ENCODE measurements at regions not wholly inside any gene's neighbourhood (a gene's known extent, or its start where the extent isn't known, plus 50 kb on each side); places are given as distances from the start of the nearest gene placed in this dataset.
A peak's percentile ranks its signal among the peaks of the same experiment; 100 is the strongest.

DNA sequence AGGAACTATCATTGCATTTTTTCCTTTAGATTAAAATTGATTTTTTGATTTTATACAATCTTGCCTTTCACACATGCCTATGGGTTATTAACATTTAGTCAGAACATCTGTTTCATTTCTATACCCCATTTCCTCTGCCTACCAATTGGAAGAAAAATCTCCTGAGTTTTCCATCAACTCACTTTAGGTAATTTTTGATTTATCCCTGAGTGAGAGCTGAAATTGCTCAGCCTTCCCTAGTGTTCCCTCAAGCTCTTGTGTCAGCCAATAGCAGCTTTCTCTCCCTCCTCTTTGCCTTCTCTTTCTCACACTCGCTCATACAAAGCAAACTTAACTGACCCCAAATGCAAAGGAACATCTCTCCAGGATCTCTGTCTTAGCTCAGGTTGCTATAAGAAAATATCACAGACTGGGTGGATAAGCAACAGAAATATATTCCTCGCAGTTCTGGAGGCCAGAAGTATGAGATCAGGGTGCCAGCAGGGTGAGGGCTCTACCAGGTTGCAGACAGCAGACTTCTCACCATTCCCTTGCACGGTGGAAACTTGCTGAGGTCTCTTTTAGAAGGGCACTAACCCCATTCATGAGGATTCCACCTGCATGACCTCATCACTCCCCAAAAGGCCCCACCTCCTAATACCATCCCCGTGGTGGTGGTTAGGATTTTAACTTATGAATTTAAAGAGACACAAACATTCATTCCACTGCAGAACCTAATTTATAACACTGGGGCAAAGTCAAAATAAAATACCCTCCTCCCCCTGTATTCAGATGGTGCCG is 224.2 kb upstream of the SFSWAP start:
- no peak for DNase-seq (ENCODE audit: low read depth)

DNA sequence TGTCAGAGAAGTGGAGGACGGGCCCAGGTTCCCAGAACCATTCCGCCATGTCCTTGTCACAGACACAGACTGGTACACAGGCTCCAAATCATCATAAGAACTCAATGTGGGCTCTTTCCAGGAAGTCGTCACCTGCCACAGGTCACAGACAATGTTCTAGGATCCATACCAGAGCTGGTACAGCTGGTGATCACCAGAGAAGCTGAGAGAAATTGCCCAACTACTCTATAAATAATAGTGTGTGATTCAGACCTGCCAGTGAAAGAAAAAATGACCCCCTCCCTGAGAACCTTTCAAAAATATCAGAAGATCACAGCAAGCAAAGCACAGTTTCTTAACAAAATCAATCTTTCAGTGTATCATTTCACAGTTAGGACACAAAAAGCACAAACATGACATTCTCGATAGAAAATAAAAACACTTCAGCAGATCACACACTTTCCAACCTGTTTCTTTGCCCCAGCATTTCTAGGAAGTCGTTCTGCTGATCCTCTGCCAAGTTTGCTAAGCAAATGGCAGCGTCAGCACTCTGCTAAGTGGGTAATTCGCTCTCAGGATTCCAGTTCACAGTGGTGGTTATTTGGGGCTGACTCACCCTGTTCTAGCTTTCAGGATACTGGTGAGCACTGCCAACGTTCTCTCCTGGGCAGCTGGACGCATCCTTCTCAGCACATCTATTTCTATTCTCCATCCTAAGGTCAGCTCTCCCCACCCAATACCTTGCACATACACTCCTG is 223.3 kb upstream of the SFSWAP start:
- no peak for DNase-seq (ENCODE audit: low read depth)

DNA sequence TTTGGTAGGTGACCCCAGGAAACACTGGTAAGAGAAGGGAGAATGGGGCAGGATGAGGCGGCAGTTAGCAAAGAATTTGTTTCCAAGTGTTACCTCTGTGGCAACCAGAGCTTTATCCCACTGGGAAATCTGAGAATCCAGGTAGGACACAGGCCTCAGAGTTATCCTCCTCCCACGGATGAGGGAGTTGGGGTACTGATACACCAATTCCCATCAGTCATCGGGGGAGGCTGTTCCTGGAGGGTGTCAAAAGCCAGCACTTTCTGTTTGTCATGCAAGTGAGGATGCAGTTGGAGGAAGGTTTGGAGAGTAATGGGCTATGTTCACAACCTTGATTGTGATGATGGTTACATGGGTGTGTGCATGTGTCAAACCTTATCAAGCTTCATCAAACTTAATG is 221.2 kb upstream of the SFSWAP start:
- DNase-seq (ENCODE audit: low read depth): no peak

DNA sequence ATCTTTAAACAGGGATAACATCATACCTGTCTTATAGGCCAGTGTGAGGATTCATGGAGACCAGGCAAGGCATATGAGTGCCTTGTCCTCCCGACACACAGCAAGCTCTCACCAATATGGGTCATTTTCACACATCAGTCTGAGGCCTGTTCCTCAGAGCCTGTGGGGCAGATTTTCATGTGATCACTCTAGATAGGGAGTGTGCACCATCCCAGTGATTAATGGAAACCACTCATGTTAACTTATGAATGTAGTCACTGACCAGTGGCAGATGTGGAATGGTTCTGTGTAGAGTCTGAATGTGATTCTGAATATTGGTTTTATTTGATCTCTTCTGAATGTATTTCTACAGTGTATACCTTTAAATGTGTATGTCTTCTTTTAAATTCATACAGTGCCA is 219.7 kb upstream of the SFSWAP start:
- no peak for DNase-seq (ENCODE audit: low read depth)

DNA sequence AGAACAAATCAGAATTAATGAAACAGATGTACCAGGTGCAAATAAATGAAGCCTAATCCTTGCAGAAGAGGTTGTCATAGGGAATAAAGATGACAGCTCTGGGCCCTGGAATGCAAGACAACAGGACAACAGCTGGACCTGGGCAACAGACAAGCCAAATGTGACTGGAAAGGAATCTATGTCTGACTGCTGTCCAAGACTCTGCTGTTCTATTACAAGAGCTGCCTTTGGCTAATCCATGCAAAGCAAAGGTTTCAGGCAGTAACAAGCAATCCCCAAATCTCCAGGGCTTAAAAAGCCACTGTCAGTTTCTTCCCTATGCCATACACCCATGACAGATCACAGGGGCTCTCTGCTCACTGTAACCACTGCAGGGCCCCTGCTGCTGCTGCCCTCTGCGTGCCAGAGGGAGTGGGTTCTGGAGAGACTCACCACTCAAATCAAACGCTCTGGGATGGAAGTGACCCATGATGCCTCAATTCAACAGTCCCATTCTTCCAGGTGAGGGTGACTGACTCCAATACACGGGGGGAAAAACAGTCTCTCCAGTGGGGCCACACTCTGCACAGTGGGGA is 218.9 kb upstream of the SFSWAP start:
- DNase-seq (ENCODE audit: low read depth): no peak

DNA sequence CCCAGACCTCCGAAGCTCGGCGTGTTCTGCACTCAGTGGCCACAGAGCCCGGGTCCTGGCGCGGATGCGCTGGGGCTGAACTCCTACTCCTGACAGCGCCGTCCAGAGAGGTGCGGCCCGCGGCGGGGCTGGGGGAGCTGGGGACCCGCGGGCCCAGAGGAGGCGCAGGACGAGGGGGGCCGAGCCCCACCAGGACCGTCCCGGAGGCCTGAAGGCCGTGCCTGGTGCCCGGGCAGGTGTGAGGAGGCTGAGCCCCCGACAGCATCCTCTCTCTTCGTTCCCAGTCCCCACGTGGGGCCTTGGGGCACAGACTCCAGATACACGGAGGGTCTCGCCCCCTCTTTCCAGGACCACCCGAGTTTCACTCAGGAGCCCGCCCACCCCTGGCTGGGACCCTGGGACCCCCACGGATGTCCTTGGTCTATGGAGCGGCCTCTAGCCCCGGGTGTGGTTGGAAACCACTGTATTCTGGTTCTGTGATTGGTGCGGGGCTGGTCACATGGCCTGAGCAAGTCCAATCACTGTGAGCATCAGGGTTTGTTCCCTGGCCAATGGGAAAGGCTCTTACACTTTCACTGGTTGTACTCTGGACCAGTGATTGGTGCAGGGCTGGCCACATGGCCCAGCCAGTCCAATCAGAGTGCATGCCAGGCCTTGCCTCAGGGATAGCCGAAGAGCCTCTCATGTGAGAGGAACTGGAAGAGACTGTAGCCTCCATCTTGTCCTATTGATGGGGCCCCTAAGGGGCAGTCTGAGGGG is 217.6 kb upstream of the SFSWAP start:
- no peak for DNase-seq (ENCODE audit: low read depth)

DNA sequence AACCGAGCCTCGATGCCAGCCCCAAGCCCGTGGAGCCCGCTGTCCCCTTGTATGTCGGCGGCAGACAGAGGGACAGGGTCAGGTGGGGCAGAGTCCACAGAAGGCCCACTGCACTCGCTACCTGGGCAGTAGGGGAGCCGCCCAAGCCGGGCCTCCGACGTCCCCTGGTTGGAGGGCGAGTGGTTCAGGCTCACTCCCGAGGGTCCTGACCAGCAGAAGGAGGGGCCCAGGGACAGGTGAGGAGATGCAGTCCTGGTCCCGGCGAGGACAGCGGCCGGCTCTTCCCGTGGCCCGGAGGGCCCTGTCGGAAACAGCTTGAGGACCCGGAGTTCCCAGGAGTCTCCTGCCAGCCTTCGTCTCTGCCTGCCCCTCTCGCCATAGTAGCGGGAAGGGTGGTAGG is 216.7 kb upstream of the SFSWAP start:
- no peak for DNase-seq (ENCODE audit: low read depth)

DNA sequence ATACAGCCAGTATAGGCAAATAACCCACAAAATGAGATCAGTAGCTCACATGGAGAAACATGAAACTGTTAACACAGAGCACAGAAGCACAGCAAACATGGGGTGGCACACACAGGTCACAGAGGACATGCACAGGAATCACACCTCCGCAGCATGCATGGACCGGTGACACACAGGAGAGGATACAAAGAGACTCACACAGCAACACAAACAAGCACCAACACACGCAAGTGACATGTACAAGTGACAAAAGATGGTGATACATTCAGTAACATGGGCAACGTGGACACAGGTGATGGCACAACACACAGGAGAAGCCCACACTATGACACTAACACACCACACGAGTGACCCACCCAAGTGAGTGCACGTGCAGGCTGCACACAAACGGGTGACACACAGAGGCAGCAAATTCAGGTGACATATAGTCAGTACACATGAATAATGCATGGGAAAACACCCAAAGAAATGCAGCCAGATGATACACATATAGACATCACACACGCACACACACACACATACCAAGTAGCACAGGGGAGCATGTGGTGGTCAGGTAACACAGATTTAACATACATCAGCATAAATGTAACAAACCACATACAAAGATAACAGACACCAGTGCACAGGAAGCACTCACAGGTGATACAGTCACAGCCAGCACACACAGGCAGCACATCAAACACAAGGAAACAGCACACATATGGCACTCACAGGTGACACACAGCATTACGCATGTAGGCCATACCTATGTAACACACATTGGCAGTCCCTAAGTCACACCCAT is 216.0 kb upstream of the SFSWAP start:
- DNase-seq (ENCODE audit: low read depth): no peak

DNA sequence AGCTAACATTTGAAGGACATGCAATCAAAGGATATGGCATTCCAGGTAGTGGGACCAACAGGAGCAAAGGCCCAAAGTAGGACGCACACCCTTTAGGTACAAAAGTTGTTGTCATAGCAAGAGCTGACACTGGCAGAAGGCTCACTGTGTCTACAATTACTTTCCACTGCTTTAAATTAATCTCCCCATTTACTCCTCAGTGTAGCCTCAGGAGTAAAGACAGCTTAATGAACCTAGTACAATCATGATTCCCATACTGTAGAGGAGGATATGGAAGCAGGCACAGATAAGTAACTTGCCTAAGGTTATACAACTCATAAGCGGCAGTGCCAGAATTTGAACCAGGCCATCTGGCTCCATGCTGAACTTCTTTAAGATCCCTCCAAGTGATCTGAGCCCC is 212.9 kb upstream of the SFSWAP start:
- no peak for DNase-seq (ENCODE audit: low read depth)

DNA sequence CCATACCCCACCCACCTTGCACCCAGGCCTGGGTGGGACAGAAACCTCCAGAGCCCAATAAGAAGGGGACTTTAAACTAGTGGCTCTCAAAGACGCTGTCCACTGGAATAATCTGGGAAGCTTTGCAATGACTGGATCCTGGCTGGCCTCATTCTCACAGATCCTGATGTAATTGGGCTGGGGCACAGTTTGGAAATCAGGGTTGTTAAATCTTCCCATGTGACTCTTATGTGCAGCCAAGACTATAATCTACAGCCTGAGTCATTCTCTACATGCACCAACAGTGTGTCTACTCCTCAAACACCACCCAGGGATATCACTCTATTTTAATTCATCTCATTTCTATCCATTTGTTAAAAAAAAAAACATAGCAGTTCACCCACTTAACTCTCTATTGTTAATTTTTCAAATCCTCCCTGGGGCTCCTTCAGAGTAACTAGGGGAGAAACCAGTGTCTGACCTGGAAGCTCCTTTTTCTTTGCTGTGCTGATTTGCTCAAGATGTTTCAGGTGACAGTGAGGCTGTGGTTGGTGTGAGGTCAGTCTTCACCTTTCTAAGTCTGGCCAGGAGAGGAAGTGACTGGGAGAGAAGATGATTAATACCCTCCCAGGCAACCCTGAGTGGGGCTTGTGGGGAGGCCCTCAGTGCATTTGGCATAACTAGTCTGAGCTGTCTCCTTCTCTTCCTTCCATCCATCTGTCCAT is 211.6 kb upstream of the SFSWAP start:
- no peak for DNase-seq (ENCODE audit: low read depth)

DNA sequence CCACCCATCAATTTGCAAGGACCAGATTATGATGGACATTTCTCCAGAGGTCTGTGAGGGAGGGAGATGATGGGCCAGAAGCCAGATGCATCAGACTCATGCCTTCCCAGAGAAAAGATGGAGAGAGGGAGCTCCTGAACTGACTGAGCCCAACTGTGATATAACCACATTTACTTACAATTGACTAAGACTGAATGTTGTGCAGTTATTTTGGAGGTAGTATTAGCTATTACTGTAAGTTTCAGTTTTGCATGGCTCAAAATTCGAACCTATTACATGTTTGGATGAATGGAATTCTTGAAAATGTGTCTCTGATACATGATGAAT is 211.1 kb upstream of the SFSWAP start:
- no peak for DNase-seq (ENCODE audit: low read depth)

DNA sequence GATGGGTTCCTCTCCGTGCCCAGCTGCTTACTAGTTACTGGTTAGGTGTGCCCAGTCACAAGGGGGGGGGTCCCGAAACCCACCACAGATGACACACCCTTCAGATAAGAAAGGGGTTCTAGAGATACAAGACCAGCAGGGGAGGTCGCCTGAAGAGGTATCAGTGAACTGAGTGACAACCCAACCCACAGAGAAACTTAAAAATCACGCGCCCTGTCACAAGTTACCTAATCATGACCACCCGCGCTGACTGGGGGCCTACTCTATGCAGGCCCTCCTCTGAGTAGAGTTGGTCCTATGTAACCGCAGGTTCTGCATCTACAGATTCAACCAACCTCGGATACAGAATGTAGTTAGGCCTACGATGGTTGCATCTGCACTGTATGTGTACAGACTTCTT is 210.3 kb upstream of the SFSWAP start:
- no peak for DNase-seq (ENCODE audit: low read depth)

DNA sequence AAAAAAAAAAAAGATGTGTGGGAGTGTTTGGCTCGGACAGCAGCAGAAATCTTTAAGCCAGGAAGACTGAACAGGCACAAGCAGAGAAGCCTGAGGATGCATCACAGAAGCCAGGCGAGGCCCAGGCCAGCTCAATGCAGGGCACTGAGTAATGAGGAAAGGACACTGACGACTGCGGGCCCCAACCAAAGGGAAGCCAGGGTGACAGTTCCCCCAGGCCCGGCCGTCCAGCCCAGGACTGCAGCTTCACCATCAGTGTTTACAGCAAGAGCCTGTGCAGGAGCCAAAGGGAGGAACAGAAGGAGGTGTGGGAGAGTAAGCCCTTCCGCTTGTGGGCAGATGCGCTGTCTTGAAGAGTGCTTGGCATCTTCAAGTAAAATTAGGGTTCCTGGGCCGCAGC is 205.3 kb upstream of the SFSWAP start:
- no peak for DNase-seq (ENCODE audit: low read depth)

DNA sequence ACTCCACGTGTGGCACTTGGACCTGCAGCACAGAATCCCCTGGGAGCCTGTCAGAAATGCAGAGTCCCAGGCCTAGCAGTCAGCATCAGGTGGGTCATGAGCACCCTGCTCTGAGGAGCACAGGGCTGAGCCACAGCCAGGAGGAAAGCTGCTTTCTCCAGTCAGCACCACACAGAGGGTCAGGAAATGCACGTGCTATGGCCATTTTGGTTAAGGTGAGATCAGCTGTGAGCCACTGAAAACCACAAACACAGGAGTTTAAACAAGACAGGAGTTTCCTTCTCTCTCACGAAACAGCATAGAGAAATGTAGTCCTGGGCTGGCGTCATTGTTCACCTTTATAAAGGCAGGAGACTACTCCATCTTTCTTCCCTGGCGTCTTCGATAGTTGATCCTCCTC is 204.5 kb upstream of the SFSWAP start:
- no peak for DNase-seq (ENCODE audit: low read depth)

DNA sequence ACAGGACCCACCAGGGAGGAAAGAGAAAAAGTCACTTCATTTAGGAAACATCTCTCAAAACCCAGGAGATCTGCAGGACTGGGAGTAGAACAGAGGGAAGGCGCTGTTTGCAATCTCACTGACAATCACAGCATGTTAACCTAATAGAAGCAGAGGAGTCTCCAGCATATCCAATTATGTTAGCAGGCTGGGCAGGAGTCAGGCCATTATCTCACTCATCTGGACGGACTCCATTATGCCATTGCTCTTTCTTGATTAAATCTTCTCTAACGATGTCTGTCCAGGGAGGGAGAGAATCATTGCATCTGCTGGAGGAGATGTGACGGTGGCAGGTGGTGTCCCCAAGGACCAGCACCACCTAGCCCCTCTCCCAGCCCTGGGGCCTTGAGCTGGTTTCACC is 203.8 kb upstream of the SFSWAP start:
- no peak for DNase-seq (ENCODE audit: low read depth)

DNA sequence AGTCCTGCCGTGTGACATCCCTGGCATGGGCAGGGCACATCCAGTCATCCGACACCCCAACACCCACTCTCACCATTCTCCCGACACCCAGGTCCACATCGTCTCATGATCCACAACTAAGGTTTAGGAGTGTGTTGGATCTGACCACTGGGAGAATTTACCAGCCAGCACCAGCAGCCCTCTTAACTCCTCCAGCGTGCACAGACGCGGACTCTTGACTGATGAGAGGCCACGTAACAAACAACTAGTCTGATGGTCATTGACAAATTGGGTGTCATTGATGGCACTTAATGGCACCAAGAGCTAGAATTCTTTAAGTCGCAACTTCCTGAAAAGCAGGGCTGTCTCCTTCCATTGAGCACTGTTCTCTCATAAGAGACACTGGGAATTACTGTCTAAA is 203.0 kb upstream of the SFSWAP start:
- no peak for DNase-seq (ENCODE audit: low read depth)

DNA sequence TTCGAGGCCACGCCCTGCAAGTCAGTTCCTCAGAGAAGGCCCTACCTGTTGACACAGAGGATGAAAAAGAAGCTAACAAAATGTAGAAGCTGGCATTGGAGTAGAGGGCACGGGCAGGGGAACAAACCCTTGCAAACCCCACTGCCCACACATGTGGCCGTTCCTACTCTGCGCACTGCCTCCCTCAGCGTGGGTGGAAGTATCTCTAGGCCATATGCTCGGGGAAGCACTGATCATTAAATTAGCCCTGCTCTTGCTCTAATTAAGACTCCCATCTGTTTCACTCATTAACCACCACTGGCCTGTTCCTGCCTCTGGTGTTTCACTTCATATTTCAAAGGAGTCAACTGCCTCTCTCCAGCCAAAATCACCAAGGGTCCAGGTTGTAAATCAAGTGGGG is 201.2 kb upstream of the SFSWAP start:
- no peak for DNase-seq (ENCODE audit: low read depth)

DNA sequence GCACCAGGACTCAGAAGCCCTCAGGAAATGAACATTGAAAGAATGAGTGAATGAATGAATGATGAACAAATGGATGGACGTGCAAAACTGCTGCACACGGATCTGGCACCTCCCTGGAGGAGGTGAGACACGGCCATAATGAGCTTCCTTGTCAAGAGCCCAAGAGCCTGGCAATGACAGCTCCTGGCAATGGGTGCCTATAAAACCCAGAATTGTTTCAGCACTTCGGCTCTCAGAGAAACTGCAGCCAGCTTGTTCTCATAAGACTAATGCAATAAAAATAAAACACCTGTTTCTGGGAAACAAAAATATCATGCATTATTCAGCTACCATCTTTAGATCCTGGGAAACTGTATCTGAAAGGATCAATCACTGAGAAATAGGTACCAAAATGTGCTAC is 200.5 kb upstream of the SFSWAP start:
- no peak for DNase-seq (ENCODE audit: low read depth)

DNA sequence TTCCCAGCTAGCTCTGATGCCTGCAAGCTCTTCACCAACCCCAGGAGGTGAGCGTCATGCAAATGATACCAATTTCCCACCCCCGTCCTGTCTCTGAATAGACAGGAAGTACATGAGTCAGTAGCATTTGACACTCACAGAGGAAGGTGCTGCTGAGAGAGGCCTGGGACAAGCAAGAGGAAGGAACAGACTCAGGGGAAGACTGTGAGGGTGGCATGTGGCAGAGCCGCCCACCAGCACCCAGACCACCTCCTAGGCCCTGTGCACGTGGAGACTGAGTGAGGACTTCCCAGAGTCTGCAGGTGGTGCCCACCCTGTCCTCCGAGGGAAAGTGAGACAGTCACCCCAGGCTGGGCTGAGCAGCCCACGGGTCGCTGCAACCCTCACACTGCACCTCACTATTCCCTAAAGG is 199.5 kb upstream of the SFSWAP start:
- DNase-seq (ENCODE audit: low read depth): peak; percentile 58

DNA sequence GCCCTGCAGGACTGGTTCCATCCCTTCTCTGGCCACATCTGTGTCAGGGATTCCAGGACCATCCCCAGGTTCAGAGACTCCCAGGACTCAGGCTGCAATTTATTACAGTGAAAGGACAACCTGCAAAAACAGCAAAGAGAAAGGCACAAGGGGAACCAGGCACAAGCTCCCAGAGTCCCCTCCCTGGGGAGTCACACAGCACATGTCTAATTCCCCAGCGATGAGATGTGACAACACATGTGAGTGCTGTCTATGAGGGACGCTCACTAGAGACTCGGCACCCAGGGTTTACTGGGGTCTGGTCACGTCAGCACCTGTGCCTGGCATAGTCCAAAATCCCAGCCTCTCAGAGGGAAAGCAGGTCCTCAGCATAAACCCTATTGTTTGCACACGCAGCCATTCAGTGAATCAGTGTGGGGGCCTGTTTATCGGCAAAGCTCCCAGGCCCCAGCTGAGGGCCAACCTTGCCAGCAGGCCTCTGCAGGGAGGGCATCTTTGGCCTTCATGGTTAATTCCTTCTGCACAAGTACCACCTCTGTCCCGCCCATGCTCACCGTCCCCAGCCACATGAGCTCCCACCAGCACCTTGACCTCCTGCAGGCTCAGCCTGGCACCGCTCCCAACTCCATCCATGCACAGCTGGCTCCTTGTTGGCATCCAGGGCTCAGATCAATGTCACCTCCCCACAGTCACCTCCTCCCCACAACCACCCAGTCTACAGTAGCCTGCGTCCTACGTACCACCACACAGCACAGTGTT is 198.9 kb upstream of the SFSWAP start:
- no peak for DNase-seq (ENCODE audit: low read depth)

DNA sequence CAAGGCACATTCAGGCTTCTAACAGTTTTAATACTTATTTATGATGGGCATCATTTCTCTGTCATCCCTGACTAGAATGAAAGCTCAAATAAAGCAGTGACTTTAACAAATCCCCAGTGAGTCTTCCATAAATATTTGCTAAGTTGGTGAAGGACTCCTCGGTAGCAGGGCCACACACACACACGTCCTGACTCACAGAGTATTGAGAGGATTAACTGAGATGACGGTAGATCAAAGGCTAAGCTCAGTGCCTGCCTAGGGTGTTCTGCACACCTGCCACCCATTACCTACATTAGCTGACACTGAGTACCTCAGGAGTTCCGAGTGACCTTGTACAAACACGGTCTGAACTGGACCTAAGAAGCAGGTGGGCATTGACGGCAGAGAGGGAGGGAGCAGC is 197.3 kb upstream of the SFSWAP start:
- no peak for DNase-seq (ENCODE audit: low read depth)
